ENCODE measurements at regions not wholly inside any gene's neighbourhood (a gene's known extent, or its start where the extent isn't known, plus 50 kb on each side); places are given as distances from the start of the nearest gene placed in this dataset.

GRCh38 chr6:18053555-18054445, 66.4 kb upstream of the KIF13A start:
- CTCF ChIA-PET (ENCODE audit: partially characterized antibody) = no interaction called here
- no peak for FAIRE-seq
- POLR2A ChIA-PET (ENCODE audit: partially characterized antibody) = no interaction called here

More at GRCh38 chr6:18053555-18054445, 66.4 kb upstream of the KIF13A start:
- Histone ChIP-seq H4K5ac (ENCODE audit: insufficient read length, low read depth, low read length) (no peak overlapping the region), H3K23ac (ENCODE audit: insufficient read length) (no peak overlapping the region), H3K9ac (replicated peaks in 1 of 4; ENCODE audit: extremely low read depth in 1 of 4, low read depth in 3 of 4, low read length in 3 of 4) (no peak overlapping the region), H3K79me2 (ENCODE audit: control insufficient read depth in 1 of 2, insufficient read depth in 2 of 2, low read length in 2 of 2) (no peaks in the 10 kb centered on the region), H3K18ac (ENCODE audit: extremely low read depth, low read length) (no peak overlapping the region), H3K79me1 (ENCODE audit: low read depth, low read length) (no peaks in the 10 kb centered on the region), H3K36me3 (ENCODE audit: control insufficient read depth in 2 of 4, insufficient read depth in 4 of 4, low read length in 3 of 4) (no peaks in the 10 kb centered on the region), H3K56ac (replicated peaks; ENCODE audit: insufficient read length, low read depth, low read length) (no peak overlapping the region), H3K14ac (ENCODE audit: insufficient read length) (no peak overlapping the region), H3K4me2 (ENCODE audit: insufficient read depth in 1 of 2, low read depth in 2 of 2, low read length in 2 of 2) (no peak overlapping the region), H3K4me3 (ENCODE audit: extremely low read depth in 1 of 4, insufficient read depth in 2 of 4, low read depth in 3 of 4, low read length in 4 of 4) (no peak overlapping the region), H3K4me1 (replicated peaks in 1 of 4; ENCODE audit: control insufficient read depth in 3 of 4, insufficient read depth in 4 of 4, low read length in 3 of 4) (no peaks in the 10 kb centered on the region), H3K4ac (replicated peaks; ENCODE audit: insufficient read length, low read depth, low read length) (no peak overlapping the region), H4K8ac (ENCODE audit: extremely low read depth, insufficient read depth, low read length) (no peak overlapping the region), H2BK20ac (ENCODE audit: low read length) (no peak overlapping the region), H3K9me3 (ENCODE audit: insufficient read depth in 2 of 2, low read depth in 1 of 2, low read length in 1 of 2) (no peaks in the 10 kb centered on the region), H2AFZ (ENCODE audit: low read length) (0 out of 2 replicates have a peak overlapping the region, but pooled peaks have one; percentile 13), H3K27me3 (replicated peaks in 1 of 4; ENCODE audit: control insufficient read depth in 3 of 4, extremely low read depth in 1 of 4, insufficient read depth in 3 of 4, low read length in 3 of 4) (no peaks in the 10 kb centered on the region), H2AK5ac (ENCODE audit: low read depth, low read length) (no peak overlapping the region), H2BK12ac (ENCODE audit: low read depth, low read length) (no peak overlapping the region), H2BK15ac (ENCODE audit: low read length) (no peak overlapping the region), H2BK120ac (replicated peaks; ENCODE audit: low read depth, low read length) (no peak overlapping the region), H4K91ac (replicated peaks; ENCODE audit: insufficient read length, low read length) (no peak overlapping the region), H3K27ac (ENCODE audit: low read depth, low read length) (no peak overlapping the region), H4K20me1 (replicated peaks in 1 of 2; ENCODE audit: control insufficient read depth in 1 of 2, insufficient read depth in 2 of 2, low read length in 2 of 2) (no peaks in the 10 kb centered on the region), H3K23me2 (ENCODE audit: low read depth, low read length) (no peaks in the 10 kb centered on the region), H2BK5ac (ENCODE audit: low read depth, low read length) (no peak overlapping the region)
- no peak for TF ChIP-seq JUN (IDR thresholded peaks at IDR 0.05; ENCODE audit: low read depth, low read length)
- DNase-seq (ENCODE audit: low read depth in 1 of 2, low spot score in 2 of 2) = no peak
- WGBS, 2 experiments (ENCODE audit: extremely low coverage in 1 of 2, insufficient coverage in 1 of 2, insufficient read length in 1 of 2, insufficient replicate concordance in 2 of 2, low coverage in 1 of 2, low lambda C conversion rate in 2 of 2, missing lambda C conversion rate in 1 of 2) = 90% methylated on average over 6 of the region's 6 CpGs; no CpG with 5 or more reads in 1 of the 2 experiments

Measured in H1 (cell line).